ENCODE measurements at regions not wholly inside any gene's neighbourhood (a gene's known extent, or its start where the extent isn't known, plus 50 kb on each side); places are given as distances from the start of the nearest gene placed in this dataset.

GRCh38 chr6:91886183-91886795, 1299.4 kb upstream of the MAP3K7 start:
- TF ChIP-seq CTCF (IDR thresholded peaks at IDR 0.05) (no peak), POLR2A (IDR thresholded peaks at IDR 0.05) (no peak)

All from body of pancreas (tissue), 4 donors.